ENCODE measurements at regions not wholly inside any gene's neighbourhood (a gene's known extent, or its start where the extent isn't known, plus 50 kb on each side); places are given as distances from the start of the nearest gene placed in this dataset.

DNA sequence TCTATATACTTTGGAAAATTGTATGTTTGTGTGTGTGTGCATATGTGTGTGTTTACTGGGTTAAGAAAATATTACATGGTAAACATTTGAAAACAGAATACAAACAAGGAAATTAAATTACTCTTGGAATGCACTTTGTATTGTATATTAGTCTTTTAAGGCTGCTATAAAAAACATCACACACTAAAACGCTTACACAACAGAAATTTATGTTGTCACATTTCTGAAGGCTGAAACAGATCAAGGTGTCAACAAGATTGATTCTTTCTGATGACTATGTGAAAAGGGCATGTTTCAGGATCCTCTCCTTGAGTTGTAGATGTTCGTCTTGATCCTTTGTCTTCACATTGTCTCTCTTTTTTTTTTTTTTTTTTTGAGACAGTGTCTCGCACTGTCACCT lies 149.1 kb upstream of the CNTN5 start:
- TF ChIP-seq, protein P1, sequence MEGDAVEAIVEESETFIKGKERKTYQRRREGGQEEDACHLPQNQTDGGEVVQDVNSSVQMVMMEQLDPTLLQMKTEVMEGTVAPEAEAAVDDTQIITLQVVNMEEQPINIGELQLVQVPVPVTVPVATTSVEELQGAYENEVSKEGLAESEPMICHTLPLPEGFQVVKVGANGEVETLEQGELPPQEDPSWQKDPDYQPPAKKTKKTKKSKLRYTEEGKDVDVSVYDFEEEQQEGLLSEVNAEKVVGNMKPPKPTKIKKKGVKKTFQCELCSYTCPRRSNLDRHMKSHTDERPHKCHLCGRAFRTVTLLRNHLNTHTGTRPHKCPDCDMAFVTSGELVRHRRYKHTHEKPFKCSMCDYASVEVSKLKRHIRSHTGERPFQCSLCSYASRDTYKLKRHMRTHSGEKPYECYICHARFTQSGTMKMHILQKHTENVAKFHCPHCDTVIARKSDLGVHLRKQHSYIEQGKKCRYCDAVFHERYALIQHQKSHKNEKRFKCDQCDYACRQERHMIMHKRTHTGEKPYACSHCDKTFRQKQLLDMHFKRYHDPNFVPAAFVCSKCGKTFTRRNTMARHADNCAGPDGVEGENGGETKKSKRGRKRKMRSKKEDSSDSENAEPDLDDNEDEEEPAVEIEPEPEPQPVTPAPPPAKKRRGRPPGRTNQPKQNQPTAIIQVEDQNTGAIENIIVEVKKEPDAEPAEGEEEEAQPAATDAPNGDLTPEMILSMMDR (IDR thresholded peaks at IDR 0.05) = no peak
- TF ChIP-seq EZH2 (IDR thresholded peaks at IDR 0.05; ENCODE audit: borderline replicate concordance, insufficient read depth, low read depth, low read length, poor library complexity, severe bottlenecking) = no peak
